GM12892 (cell line): ENCODE measurements at regions not wholly inside any gene's neighbourhood (a gene's known extent, or its start where the extent isn't known, plus 50 kb on each side); places are given as distances from the start of the nearest gene placed in this dataset.

ENCODE experiments used
- POLR2A ChIP-seq: IDR thresholded peaks from 2 replicates; pipeline ENCODE4 v1.6.1; 2011; ENCODE audit warnings: low read depth, low read length, control low read depth
- POLR2AphosphoS5 ChIP-seq: IDR thresholded peaks from 2 replicates; pipeline ENCODE4 v1.6.1; 2011; ENCODE audit warnings: low read depth, low read length, control low read depth

GRCh38 chr4:159051245-159052071 lies 51.4 kb upstream of the RAPGEF2 start:
- no peak for TF ChIP-seq POLR2A
- no peak for TF ChIP-seq POLR2AphosphoS5
